GM21619 (cell line): ENCODE measurements at regions not wholly inside any gene's neighbourhood (a gene's known extent, or its start where the extent isn't known, plus 50 kb on each side); places are given as distances from the start of the nearest gene placed in this dataset.

ENCODE experiments used
- ATAC-seq: cut with Tn5 transposase; IDR thresholded peaks from one replicate; pipeline ENCODE4 v1.9.1; 2021; ENCODE audit not compliant: unreplicated experiment

GRCh38 chr5:60340326-60340725 is 359.6 kb downstream of the DEPDC1B start:
- ATAC-seq: no peak

GRCh38 chr5:60339691-60340201 is 360.2 kb downstream of the DEPDC1B start:
- no peak for ATAC-seq

- no peak for ATAC-seq
Observed at GRCh38 chr5:60338846-60339245, 361.1 kb downstream of the DEPDC1B start.

GRCh38 chr5:60336491-60336890 is 363.5 kb downstream of the DEPDC1B start:
- ATAC-seq: no peak

- ATAC-seq: no peak
Observed at GRCh38 chr5:60335913-60336312, 364.1 kb downstream of the DEPDC1B start.

- no peak for ATAC-seq
Observed at GRCh38 chr5:60334281-60334713, 365.7 kb downstream of the DEPDC1B start.

GRCh38 chr5:60333005-60333571 is 366.9 kb downstream of the DEPDC1B start:
- ATAC-seq: no peak

GRCh38 chr5:60332244-60333004 is 367.5 kb downstream of the DEPDC1B start:
- ATAC-seq: peak; percentile 80

- no peak for ATAC-seq
Observed at GRCh38 chr5:60330236-60330635, 369.7 kb downstream of the DEPDC1B start.

- no peak for ATAC-seq
Observed at GRCh38 chr5:60325870-60326269, 374.1 kb downstream of the DEPDC1B start.

- no peak for ATAC-seq
Observed at GRCh38 chr5:60323596-60323995, 376.4 kb downstream of the DEPDC1B start.

GRCh38 chr5:60312098-60312497 is 387.9 kb downstream of the DEPDC1B start:
- no peak for ATAC-seq

- ATAC-seq: no peak
Observed at GRCh38 chr5:60299944-60300343, 400.0 kb downstream of the DEPDC1B start.

- no peak for ATAC-seq
Observed at GRCh38 chr5:60297658-60298057, 402.3 kb downstream of the DEPDC1B start.

- ATAC-seq: peak; percentile 64
Observed at GRCh38 chr5:60295423-60295822, 401.9 kb upstream of the PDE4D start.

- ATAC-seq: no peak
Observed at GRCh38 chr5:60293518-60293917, 400.0 kb upstream of the PDE4D start.

GRCh38 chr5:60287174-60287771 is 393.7 kb upstream of the PDE4D start:
- no peak for ATAC-seq

GRCh38 chr5:60285910-60286309 is 392.4 kb upstream of the PDE4D start:
- no peak for ATAC-seq

GRCh38 chr5:60280943-60281342 is 387.4 kb upstream of the PDE4D start:
- ATAC-seq: no peak

GRCh38 chr5:60277941-60278340 is 384.4 kb upstream of the PDE4D start:
- no peak for ATAC-seq

- ATAC-seq: no peak
Observed at GRCh38 chr5:60274747-60275146, 381.2 kb upstream of the PDE4D start.

- ATAC-seq: no peak
Observed at GRCh38 chr5:60271517-60271916, 378.0 kb upstream of the PDE4D start.
